ENCODE measurements at regions not wholly inside any gene's neighbourhood (a gene's known extent, or its start where the extent isn't known, plus 50 kb on each side); places are given as distances from the start of the nearest gene placed in this dataset.

DNA sequence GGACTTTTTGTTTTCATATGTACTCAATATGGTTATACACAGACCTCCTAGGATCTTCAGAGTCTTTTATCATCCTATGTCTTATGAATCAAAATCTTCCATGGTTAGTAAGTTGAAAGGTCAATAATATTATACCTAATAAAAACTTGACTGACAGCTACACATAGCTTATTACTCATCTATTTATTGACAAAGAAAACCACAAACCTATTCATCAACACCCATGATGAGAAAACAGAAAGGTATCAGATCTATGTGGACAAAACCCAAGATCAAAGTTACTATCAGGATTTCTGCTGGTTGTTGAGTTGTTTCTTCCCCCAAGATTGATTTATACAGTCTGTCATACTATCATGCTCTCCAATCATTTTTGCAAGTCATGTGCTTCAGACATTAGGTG, 460.1 kb upstream of the MANEA start:
- no peak overlapping the region for H3K4me3 ChIP-seq (ENCODE audit: low read depth, low read length)
- TF ChIP-seq CTCF (IDR thresholded peaks at IDR 0.05; ENCODE audit: low read depth, low read length) = no peak

DNA sequence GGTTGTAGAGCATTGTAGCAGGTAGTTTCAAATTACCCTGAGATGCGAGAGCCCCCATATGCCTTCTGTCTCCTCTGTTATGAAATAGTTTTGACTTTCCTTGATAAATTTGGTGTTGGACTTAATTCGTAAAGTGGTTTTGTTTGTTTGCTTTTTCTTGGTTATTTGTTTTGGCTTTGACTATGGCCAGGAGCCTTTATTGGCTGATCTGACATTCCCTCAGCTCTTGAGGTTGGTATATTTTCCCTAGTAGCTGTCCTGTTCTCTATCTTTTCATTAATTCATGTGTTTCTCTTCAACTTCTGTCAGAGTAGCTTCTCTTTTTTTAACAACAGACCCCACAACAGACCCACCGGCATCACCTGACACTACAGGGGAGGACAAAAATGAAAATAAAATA, 457.4 kb upstream of the MANEA start:
- TF ChIP-seq CTCF (IDR thresholded peaks at IDR 0.05; ENCODE audit: low read depth, low read length) = no peak
- no peak overlapping the region for H3K4me3 ChIP-seq (ENCODE audit: low read depth, low read length)

DNA sequence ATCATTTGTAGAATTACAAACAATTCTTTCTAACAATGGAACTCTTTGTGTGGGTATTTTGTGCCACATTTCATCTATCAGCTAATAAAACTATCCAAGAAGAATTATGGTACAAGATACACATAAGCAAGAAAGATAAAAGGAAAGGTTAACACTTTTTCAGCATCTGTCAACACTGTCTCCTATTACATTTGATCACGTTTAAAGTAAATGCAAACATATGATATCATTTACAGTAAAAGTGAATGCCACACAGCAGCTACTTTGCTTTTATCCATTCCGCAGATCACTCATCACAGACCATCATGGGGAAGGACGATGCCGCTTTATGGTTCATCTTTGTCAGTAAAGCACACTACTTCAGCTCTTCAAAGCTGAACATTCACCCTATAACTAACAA, 456.4 kb upstream of the MANEA start:
- no peak overlapping the region for H3K4me3 ChIP-seq (ENCODE audit: low read depth, low read length)
- no peak for TF ChIP-seq CTCF (IDR thresholded peaks at IDR 0.05; ENCODE audit: low read depth, low read length)

- TF ChIP-seq CTCF (IDR thresholded peaks at IDR 0.05; ENCODE audit: low read depth, low read length) = no peak
- H3K4me3 ChIP-seq (ENCODE audit: low read depth, low read length) = no peak overlapping the region
Observed at GRCh38 chr6:95127261-95127660, 450.1 kb upstream of the MANEA start.

DNA sequence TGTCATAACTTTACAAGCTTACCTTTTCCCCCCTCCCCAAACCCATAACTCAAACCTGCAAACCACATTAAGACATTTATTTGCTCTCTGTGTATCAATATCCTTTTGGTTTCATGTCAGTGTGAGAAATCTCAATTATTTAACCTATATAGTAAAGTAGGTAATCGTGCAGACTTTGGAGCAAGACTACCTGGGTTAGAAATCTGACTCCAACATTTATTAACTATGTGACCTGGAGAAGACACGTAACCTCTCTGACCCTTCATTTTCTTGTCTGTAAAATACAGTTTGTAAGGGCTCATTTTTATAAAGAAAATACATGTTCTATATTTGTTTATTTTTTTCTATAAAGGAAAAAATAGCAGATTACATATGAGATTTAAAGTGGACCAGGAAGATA, 448.9 kb upstream of the MANEA start:
- H3K4me3 ChIP-seq (ENCODE audit: low read depth, low read length) = no peak overlapping the region
- no peak for TF ChIP-seq CTCF (IDR thresholded peaks at IDR 0.05; ENCODE audit: low read depth, low read length)

DNA sequence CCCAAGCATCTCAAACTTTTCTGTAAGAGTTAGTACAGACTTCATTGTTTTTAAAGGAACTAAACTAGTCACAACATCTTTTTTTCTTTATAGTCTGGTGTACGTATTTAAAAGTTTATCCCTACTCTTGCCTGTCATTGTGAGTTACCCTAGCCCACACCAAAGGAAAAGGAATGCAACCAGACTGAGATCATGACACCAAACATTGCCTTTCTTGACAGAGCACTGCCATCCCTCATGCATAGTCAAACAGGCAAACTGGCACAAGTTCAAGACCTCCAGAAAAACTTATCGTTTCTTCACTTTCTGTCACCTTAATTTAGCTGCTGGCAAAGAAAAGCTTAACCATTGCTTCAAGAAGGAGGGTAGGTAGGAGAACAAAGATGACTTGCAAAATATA, 448.4 kb upstream of the MANEA start:
- H3K4me3 ChIP-seq (ENCODE audit: low read depth, low read length) = no peak overlapping the region
- TF ChIP-seq CTCF (IDR thresholded peaks at IDR 0.05; ENCODE audit: low read depth, low read length) = no peak

DNA sequence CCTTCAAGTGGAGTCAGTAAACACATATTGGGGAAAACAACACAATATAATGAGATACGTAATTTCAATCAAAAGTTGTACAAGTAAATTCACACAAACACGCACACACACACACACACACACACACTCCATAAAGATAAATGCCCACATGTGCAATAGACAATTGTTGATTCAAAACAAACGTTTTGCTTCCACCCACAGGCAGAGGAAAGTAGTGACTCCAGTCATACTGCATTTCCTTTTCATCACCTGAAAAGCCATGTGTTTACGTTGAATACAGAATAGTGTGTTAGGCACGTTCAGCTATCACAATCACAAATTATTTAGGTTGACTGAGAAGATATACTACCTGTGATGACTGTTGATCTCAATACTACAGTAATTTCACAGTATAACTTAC, 443.8 kb upstream of the MANEA start:
- no peak overlapping the region for H3K4me3 ChIP-seq (ENCODE audit: low read depth, low read length)
- TF ChIP-seq CTCF (IDR thresholded peaks at IDR 0.05; ENCODE audit: low read depth, low read length) = no peak

Data from WI38 (cell line).